ENCODE measurements at regions not wholly inside any gene's neighbourhood (a gene's known extent, or its start where the extent isn't known, plus 50 kb on each side); places are given as distances from the start of the nearest gene placed in this dataset.

DNA sequence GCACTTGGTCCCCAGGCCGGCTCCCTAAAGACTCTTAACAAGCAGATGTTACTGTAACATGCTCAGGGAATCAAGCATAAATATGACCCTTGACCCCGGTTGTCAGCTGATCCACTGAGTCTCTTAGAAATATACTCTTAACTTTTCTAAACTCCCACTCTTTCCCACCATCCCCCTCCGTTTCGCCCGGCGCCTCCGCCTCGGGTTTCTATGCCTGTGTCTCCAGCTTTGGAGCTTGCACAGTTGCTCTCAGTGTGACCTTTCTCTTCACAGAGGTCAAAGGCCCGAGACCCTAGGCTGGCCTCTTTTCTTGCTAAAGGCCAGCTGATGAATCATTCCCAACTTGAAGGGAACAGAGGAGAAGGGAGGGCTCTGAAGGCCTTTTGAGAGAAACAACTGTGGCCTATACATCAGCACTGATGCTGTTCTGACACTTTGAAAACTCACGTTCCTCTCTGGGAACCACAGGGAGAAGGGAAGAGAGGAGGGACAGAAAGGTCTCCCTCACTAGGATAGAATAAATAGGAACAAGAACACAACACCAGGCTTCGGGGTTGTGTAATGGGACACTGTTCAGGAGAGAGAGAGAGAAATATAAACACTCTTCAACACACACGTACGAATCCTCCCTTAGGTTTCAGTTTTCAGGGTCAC lies 484.5 kb upstream of the NR2F2 start:
- TF ChIP-seq, protein P1, sequence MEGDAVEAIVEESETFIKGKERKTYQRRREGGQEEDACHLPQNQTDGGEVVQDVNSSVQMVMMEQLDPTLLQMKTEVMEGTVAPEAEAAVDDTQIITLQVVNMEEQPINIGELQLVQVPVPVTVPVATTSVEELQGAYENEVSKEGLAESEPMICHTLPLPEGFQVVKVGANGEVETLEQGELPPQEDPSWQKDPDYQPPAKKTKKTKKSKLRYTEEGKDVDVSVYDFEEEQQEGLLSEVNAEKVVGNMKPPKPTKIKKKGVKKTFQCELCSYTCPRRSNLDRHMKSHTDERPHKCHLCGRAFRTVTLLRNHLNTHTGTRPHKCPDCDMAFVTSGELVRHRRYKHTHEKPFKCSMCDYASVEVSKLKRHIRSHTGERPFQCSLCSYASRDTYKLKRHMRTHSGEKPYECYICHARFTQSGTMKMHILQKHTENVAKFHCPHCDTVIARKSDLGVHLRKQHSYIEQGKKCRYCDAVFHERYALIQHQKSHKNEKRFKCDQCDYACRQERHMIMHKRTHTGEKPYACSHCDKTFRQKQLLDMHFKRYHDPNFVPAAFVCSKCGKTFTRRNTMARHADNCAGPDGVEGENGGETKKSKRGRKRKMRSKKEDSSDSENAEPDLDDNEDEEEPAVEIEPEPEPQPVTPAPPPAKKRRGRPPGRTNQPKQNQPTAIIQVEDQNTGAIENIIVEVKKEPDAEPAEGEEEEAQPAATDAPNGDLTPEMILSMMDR (optimal IDR thresholded peaks at IDR 0.05 in 1 of 3, IDR thresholded peaks at IDR 0.05 in 1 of 3, conservative IDR thresholded peaks at IDR 0.05 in 1 of 3; ENCODE audit: extremely low read depth in 1 of 3, insufficient read depth in 2 of 3, low read length in 3 of 3) = no peak
- TF ChIP-seq EZH2 (IDR thresholded peaks at IDR 0.05; ENCODE audit: low read length) = no peak

Measured in keratinocyte (primary cell).